Right lobe of liver (tissue), 4 donors: ENCODE measurements at regions not wholly inside any gene's neighbourhood (a gene's known extent, or its start where the extent isn't known, plus 50 kb on each side); places are given as distances from the start of the nearest gene placed in this dataset.

Experiments used
- CTCF ChIP-seq, 4 donors: fragments of 200-600 bp in 3 of 4; fragments of 450-650 bp in 1 of 4; IDR thresholded peaks; one replicate each; pipeline versions ENCODE4 v1.5.1 to v1.8.0; 2016 to 2022; ENCODE audit warnings: antibody characterized with exemption in 4 of 4, mild to moderate bottlenecking in 2 of 4
- POLR2A ChIP-seq: fragments of 450-650 bp; IDR thresholded peaks from one replicate; pipeline ENCODE4 v1.6.1; 2017; ENCODE audit warnings: antibody characterized with exemption, mild to moderate bottlenecking
- donor health status: DM: no; HTN: no; CAD: no.
- donor health status: DM: no; HTN: no; CAD: no.
- donor health status: DM: no; HTN: yes; CAD: no.

DNA sequence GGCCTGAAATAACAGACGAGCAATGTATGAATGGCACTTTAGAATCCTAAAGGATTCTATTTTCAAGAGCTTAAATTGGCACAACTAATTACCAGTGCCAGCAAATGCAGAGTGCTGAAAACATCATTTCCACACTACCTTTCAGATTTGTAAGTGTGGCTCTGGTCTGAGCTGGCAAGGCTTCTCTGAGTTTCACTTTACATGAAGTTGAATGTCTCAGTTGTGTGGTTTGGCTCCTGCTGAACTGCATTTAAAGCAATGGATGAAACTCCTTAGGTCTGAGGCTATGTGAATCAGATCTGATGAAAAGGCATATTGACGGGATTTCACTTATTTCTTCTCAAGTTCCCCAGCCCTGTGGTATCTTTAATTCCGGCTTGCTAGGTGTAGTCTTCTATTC, 114.8 kb upstream of the PTGFR start:
- no peak for TF ChIP-seq CTCF (IDR thresholded peaks at IDR 0.05)
- no peak for TF ChIP-seq POLR2A
